GM19238 (cell line): ENCODE measurements at regions not wholly inside any gene's neighbourhood (a gene's known extent, or its start where the extent isn't known, plus 50 kb on each side); places are given as distances from the start of the nearest gene placed in this dataset.

Experiments
- DNase-seq: peaks from one replicate; pipeline ENCODE4 v3.0.0; 2011; ENCODE audit warnings: low spot score; ENCODE audit not compliant: insufficient read length

- DNase-seq: no peak
These were observed 223.7 kb upstream of the PCDH15 start for GRCh38 chr10:55024713-55025112.

- DNase-seq: no peak
These were observed 218.4 kb upstream of the PCDH15 start for GRCh38 chr10:55019439-55019838.

- DNase-seq: no peak
These were observed 212.3 kb upstream of the PCDH15 start for GRCh38 chr10:55013318-55013717.

GRCh38 chr10:55002420-55002819, 201.4 kb upstream of the PCDH15 start:
- DNase-seq: no peak

- DNase-seq: no peak
These were observed 200.4 kb upstream of the PCDH15 start for GRCh38 chr10:55001422-55001821.

- no peak for DNase-seq
These were observed 192.1 kb upstream of the PCDH15 start for GRCh38 chr10:54993148-54993547.

- DNase-seq: no peak
These were observed 184.7 kb upstream of the PCDH15 start for GRCh38 chr10:54985732-54986131.

GRCh38 chr10:54983255-54983654, 182.2 kb upstream of the PCDH15 start:
- no peak for DNase-seq

GRCh38 chr10:54962134-54962900, 161.3 kb upstream of the PCDH15 start:
- DNase-seq: no peak

GRCh38 chr10:54961040-54961439, 160.0 kb upstream of the PCDH15 start:
- no peak for DNase-seq

GRCh38 chr10:54958844-54959243, 157.8 kb upstream of the PCDH15 start:
- DNase-seq: no peak

GRCh38 chr10:54947605-54948004, 146.6 kb upstream of the PCDH15 start:
- DNase-seq: no peak

- no peak for DNase-seq
These were observed 139.4 kb upstream of the PCDH15 start for GRCh38 chr10:54940418-54940817.

- no peak for DNase-seq
These were observed 113.0 kb upstream of the PCDH15 start for GRCh38 chr10:54914049-54914448.

GRCh38 chr10:54909165-54909564, 108.1 kb upstream of the PCDH15 start:
- DNase-seq: no peak

- no peak for DNase-seq
These were observed 107.0 kb upstream of the PCDH15 start for GRCh38 chr10:54908019-54908418.

- DNase-seq: no peak
These were observed 105.9 kb upstream of the PCDH15 start for GRCh38 chr10:54906940-54907339.

- DNase-seq: no peak
These were observed 104.7 kb upstream of the PCDH15 start for GRCh38 chr10:54905578-54906192.

GRCh38 chr10:54904833-54905232, 103.8 kb upstream of the PCDH15 start:
- no peak for DNase-seq

GRCh38 chr10:54903745-54904144, 102.7 kb upstream of the PCDH15 start:
- DNase-seq: no peak

- DNase-seq: no peak
These were observed 99.6 kb upstream of the PCDH15 start for GRCh38 chr10:54900584-54900983.

GRCh38 chr10:54880996-54881395, 80.0 kb upstream of the PCDH15 start:
- DNase-seq: no peak

GRCh38 chr10:54869022-54869421, 68.0 kb upstream of the PCDH15 start:
- no peak for DNase-seq
